Kidney epithelial cell (primary cell): ENCODE measurements at regions not wholly inside any gene's neighbourhood (a gene's known extent, or its start where the extent isn't known, plus 50 kb on each side); places are given as distances from the start of the nearest gene placed in this dataset.

Source experiments
- DNase-seq: peaks from one replicate; pipeline ENCODE4 v3.0.0-alpha.2; 2010; ENCODE audit warnings: low read depth
- H3K27me3 ChIP-seq: 2 replicates; pipeline ENCODE4 v1.6.0; 2011; ENCODE audit warnings: low read length; ENCODE audit not compliant: control insufficient read depth, insufficient read depth
- H3K36me3 ChIP-seq: 2 replicates; pipeline ENCODE4 v1.5.1; 2011; ENCODE audit warnings: low read length; ENCODE audit not compliant: control insufficient read depth, insufficient read depth
- H3K4me3 ChIP-seq: 2 replicates; pipeline ENCODE4 v1.5.1; 2011; ENCODE audit warnings: low read depth, mild to moderate bottlenecking, control low read depth, low read length
- CTCF ChIP-seq: IDR thresholded peaks from 2 replicates; pipeline ENCODE4 v1.5.1; 2011; ENCODE audit warnings: mild to moderate bottlenecking, moderate library complexity, low read length, control low read depth, inconsistent platforms; ENCODE audit not compliant: insufficient read depth, poor library complexity, severe bottlenecking

- H3K27me3 ChIP-seq = no peaks in the 10 kb centered on the region
- no peak for TF ChIP-seq CTCF
- H3K4me3 ChIP-seq = no peak overlapping the region
- DNase-seq = no peak
- no peaks in the 10 kb centered on the region for H3K36me3 ChIP-seq
Measured at GRCh38 chr5:86671536-86671935, 53.8 kb downstream of the COX7C start.

- Histone ChIP-seq H3K27me3 (no peaks in the 10 kb centered on the region), H3K36me3 (no peaks in the 10 kb centered on the region), H3K4me3 (no peak overlapping the region)
- TF ChIP-seq CTCF = no peak
- DNase-seq = no peak
Measured at GRCh38 chr5:86674069-86674468, 56.3 kb downstream of the COX7C start.

GRCh38 chr5:86675311-86675710, 57.6 kb downstream of the COX7C start:
- no peak for TF ChIP-seq CTCF
- H3K4me3 ChIP-seq = no peak overlapping the region

GRCh38 chr5:86679529-86679928, 61.8 kb downstream of the COX7C start:
- TF ChIP-seq CTCF = peak; percentile 60
- DNase-seq = peak; percentile 70
- Histone ChIP-seq H3K36me3 (no peaks in the 10 kb centered on the region), H3K27me3 (no peaks in the 10 kb centered on the region), H3K4me3 (no peak overlapping the region)

More at GRCh38 chr5:86675311-86675710, 57.6 kb downstream of the COX7C start:
- DNase-seq = no peak
- H3K36me3 ChIP-seq = no peaks in the 10 kb centered on the region
- H3K27me3 ChIP-seq = no peaks in the 10 kb centered on the region

GRCh38 chr5:86679949-86680348, 62.2 kb downstream of the COX7C start:
- H3K27me3 ChIP-seq = no peaks in the 10 kb centered on the region

GRCh38 chr5:86684222-86684621, 66.5 kb downstream of the COX7C start:
- no peak for TF ChIP-seq CTCF
- peak; percentile 9 for DNase-seq
- H3K27me3 ChIP-seq = no peaks in the 10 kb centered on the region
- no peaks in the 10 kb centered on the region for H3K36me3 ChIP-seq
- H3K4me3 ChIP-seq = no peak overlapping the region

More at GRCh38 chr5:86679949-86680348, 62.2 kb downstream of the COX7C start:
- DNase-seq = no peak
- TF ChIP-seq CTCF = no peak
- no peaks in the 10 kb centered on the region for H3K36me3 ChIP-seq
- H3K4me3 ChIP-seq = no peak overlapping the region
